Progenitor cell of endocrine pancreas (in vitro differentiated cells): ENCODE measurements at regions not wholly inside any gene's neighbourhood (a gene's known extent, or its start where the extent isn't known, plus 50 kb on each side); places are given as distances from the start of the nearest gene placed in this dataset.

Experiments
- DNase-seq: peaks from one replicate; pipeline ENCODE4 v3.0.0; 2021; ENCODE audit warnings: low spot score; ENCODE audit not compliant: unreplicated experiment
- H3K27ac Mint-ChIP-seq: 2 replicates; pipeline ENCODE4 v1.8.0; 2021; ENCODE audit warnings: mild to moderate bottlenecking, moderate library complexity, mixed read lengths
- H3K27me3 Mint-ChIP-seq: 2 replicates; pipeline ENCODE4 v1.8.0; 2021; ENCODE audit warnings: mixed read lengths
- H3K36me3 Mint-ChIP-seq: 2 replicates; pipeline ENCODE4 v1.8.0; 2022; ENCODE audit warnings: mixed read lengths; ENCODE audit not compliant: insufficient read depth
- H3K4me1 Mint-ChIP-seq: 2 replicates; pipeline ENCODE4 v1.8.0; 2021; ENCODE audit warnings: low read depth, mixed read lengths
- H3K4me3 Mint-ChIP-seq: 2 replicates; pipeline ENCODE4 v1.8.0; 2021; ENCODE audit warnings: low read depth, mild to moderate bottlenecking, moderate library complexity, mixed read lengths
- H3K9me3 Mint-ChIP-seq: 2 replicates; pipeline ENCODE4 v1.8.0; 2021; ENCODE audit warnings: low read depth, mixed read lengths
- CTCF ChIP-seq: fragments of 200-600 bp; sonication (generic); IDR thresholded peaks from one replicate; pipeline ENCODE4 v1.5.0; 2021; ENCODE audit warnings: antibody characterized with exemption, mild to moderate bottlenecking; ENCODE audit not compliant: unreplicated experiment

GRCh38 chr5:29950416-29951145 is 1242.9 kb upstream of the CDH6 start:
- H3K27ac Mint-ChIP-seq = no peak overlapping the region
- H3K27me3 Mint-ChIP-seq = no peaks in the 10 kb centered on the region
- H3K4me3 Mint-ChIP-seq = no peak overlapping the region

DNA sequence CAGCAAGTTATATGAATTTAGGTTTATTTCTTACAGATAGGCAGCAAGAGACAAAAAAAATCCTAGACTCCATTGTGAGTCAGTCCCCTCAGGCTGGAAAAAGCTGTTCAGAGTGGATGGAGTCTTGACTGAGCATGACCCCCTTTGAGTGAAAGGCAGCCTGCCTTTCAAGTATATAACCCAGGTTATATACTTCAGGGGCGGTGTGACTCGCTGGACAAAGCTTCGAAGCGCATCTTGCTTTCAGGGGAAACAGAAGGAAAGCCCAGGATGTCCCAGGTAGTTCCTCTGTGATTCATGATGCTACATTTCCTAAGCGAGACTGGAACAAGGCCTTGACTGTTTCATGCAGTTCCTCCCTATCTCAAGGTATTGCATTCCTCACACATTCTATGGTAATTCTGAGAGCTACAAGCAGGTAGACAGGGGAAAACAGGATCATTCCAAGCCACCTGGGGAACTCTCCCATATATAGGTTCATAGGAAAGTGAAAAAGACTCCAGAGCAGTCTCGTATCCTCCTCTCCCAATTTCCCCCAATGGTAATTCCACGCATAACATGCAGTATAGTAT is 1244.1 kb upstream of the CDH6 start:
- H3K27me3 Mint-ChIP-seq = no peaks in the 10 kb centered on the region
- H3K4me3 Mint-ChIP-seq = no peak overlapping the region
- TF ChIP-seq CTCF = no peak

More at GRCh38 chr5:29950416-29951145, 1242.9 kb upstream of the CDH6 start:
- TF ChIP-seq CTCF = no peak
- H3K4me1 Mint-ChIP-seq = no peaks in the 10 kb centered on the region
- no peaks in the 10 kb centered on the region for H3K9me3 Mint-ChIP-seq
- H3K36me3 Mint-ChIP-seq = no peaks in the 10 kb centered on the region
- no peak for DNase-seq

GRCh38 chr5:29944327-29944726 is 1249.2 kb upstream of the CDH6 start:
- TF ChIP-seq CTCF = no peak
- H3K36me3 Mint-ChIP-seq = no peaks in the 10 kb centered on the region
- DNase-seq = no peak
- H3K4me1 Mint-ChIP-seq = no peaks in the 10 kb centered on the region
- no peaks in the 10 kb centered on the region for H3K27me3 Mint-ChIP-seq
- no peaks in the 10 kb centered on the region for H3K9me3 Mint-ChIP-seq
- no peak overlapping the region for H3K4me3 Mint-ChIP-seq
- H3K27ac Mint-ChIP-seq = no peak overlapping the region

More for the DNA sequence above, 1244.1 kb upstream of the CDH6 start:
- DNase-seq = no peak
- Mint-ChIP-seq H3K4me1 (no peaks in the 10 kb centered on the region), H3K27ac (no peak overlapping the region), H3K9me3 (no peaks in the 10 kb centered on the region), H3K36me3 (no peaks in the 10 kb centered on the region)

GRCh38 chr5:29942089-29942488 is 1251.4 kb upstream of the CDH6 start:
- no peak overlapping the region for H3K4me3 Mint-ChIP-seq
- no peak for DNase-seq
- no peak overlapping the region for H3K27ac Mint-ChIP-seq
- H3K9me3 Mint-ChIP-seq = no peaks in the 10 kb centered on the region
- H3K4me1 Mint-ChIP-seq = no peaks in the 10 kb centered on the region
- H3K27me3 Mint-ChIP-seq = no peaks in the 10 kb centered on the region
- H3K36me3 Mint-ChIP-seq = no peaks in the 10 kb centered on the region
- no peak for TF ChIP-seq CTCF

DNA sequence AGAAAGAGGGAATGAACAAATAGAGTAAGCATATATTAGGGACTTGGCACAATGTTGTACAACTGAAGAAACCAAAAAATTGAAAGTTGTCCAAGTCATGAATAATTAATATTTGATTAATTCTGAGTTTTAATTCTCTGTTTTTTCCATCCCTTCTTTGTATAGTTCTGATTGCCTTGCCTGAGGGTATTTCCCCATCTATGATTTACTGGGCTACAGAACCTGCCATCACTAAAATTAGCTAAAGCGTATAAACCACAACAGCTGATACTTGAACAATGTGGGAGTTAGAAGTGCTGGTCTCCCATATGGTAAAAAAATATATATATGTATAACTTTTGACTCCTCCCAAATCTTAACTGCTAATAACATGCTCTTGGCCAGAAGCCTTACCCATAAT is 1253.5 kb upstream of the CDH6 start:
- Mint-ChIP-seq H3K9me3 (no peaks in the 10 kb centered on the region), H3K27ac (no peak overlapping the region), H3K36me3 (no peaks in the 10 kb centered on the region), H3K27me3 (no peaks in the 10 kb centered on the region), H3K4me1 (peaks cover 4% of the 10 kb centered on the region), H3K4me3 (no peak overlapping the region)
- DNase-seq = no peak
- TF ChIP-seq CTCF = no peak
